Testis (tissue), 2 donors: ENCODE measurements at regions not wholly inside any gene's neighbourhood (a gene's known extent, or its start where the extent isn't known, plus 50 kb on each side); places are given as distances from the start of the nearest gene placed in this dataset.

Source experiments
- DNase-seq: peaks from one replicate; pipeline ENCODE4 v3.0.0-alpha.2; 2019
- H3K27ac ChIP-seq, 2 donors: fragments of 200-600 bp; sonication (generic); one replicate each; pipeline ENCODE4 v1.5.1; 2019
- H3K27me3 ChIP-seq: fragments of 200-600 bp; sonication (generic); one replicate; pipeline ENCODE4 v1.5.1; 2019
- H3K36me3 ChIP-seq: fragments of 200-600 bp; sonication (generic); one replicate; pipeline ENCODE4 v1.5.1; 2017; ENCODE audit warnings: low read depth; ENCODE audit errors: missing control alignments
- H3K4me1 ChIP-seq: fragments of 200-600 bp; sonication (generic); one replicate; pipeline ENCODE4 v1.5.1; 2019
- H3K4me3 ChIP-seq, 2 donors: fragments of 200-600 bp; sonication (generic); one replicate each; pipeline ENCODE4 v1.5.1; 2017 to 2019
- H3K9me3 ChIP-seq: fragments of 200-600 bp; sonication (generic); one replicate; pipeline ENCODE4 v1.5.1; 2017
- CTCF ChIP-seq, 3 experiments: fragments of 450-650 bp in 2 of 3; fragments of 200-600 bp in 1 of 3; sonication (generic) in 1 of 3; IDR thresholded peaks; one replicate each; pipeline ENCODE4 v1.5.1; 2016 to 2019; ENCODE audit warnings: antibody characterized with exemption in 3 of 3, mild to moderate bottlenecking in 2 of 3, moderate library complexity in 1 of 3
- POLR2A ChIP-seq: fragments of 450-650 bp; IDR thresholded peaks from one replicate; pipeline ENCODE4 v1.6.1; 2017; ENCODE audit warnings: antibody characterized with exemption, mild to moderate bottlenecking, moderate library complexity
- WGBS, 2 donors: methylation state at CpG; one replicate each; pipeline ENCODE4 v1.1.5; 2018; 5-methylcytosine and 5-hydroxymethylcytosine counted together
- intact Hi-C: fragments of 100-400 bp; cut with DNase I; formaldehyde crosslinking; loops from one replicate; pipeline ENCODE4 v1.15.1; 2023; ENCODE audit warnings: low total_unique reads

- TF ChIP-seq POLR2A = no peak
- TF ChIP-seq CTCF (IDR thresholded peaks at IDR 0.05) = no peak
- no peaks in the 10 kb centered on the region for H3K27me3 ChIP-seq
- H3K36me3 ChIP-seq = no peaks in the 10 kb centered on the region
- WGBS, 2 donors = 25 to 26% methylated on average over 21 to 27 of the region's 28 CpGs
- peaks cover 46% of the 10 kb centered on the region for H3K4me1 ChIP-seq
- peak overlapping the region; percentile 59 to 81 for H3K27ac ChIP-seq
- no peak overlapping the region for H3K4me3 ChIP-seq
- intact Hi-C loops = no loop called here
- no peaks in the 10 kb centered on the region for H3K9me3 ChIP-seq
- peak; percentile 91 for DNase-seq
These were observed 156.3 kb upstream of the IER5L start for GRCh38 chr9:129334105-129334935.

- Histone ChIP-seq H3K36me3 (no peaks in the 10 kb centered on the region), H3K27ac (peak overlapping the region; percentile 59 to 81), H3K4me3 (no peak overlapping the region), H3K27me3 (no peaks in the 10 kb centered on the region), H3K9me3 (no peaks in the 10 kb centered on the region), H3K4me1 (peaks cover 50% of the 10 kb centered on the region)
- DNase-seq = no peak
- 47 to 57% methylated on average over 6 to 10 of the region's 10 CpGs for WGBS, 2 donors
- intact Hi-C loops = no loop called here
- no peak for TF ChIP-seq CTCF (IDR thresholded peaks at IDR 0.05)
- TF ChIP-seq POLR2A = no peak
These were observed 155.6 kb upstream of the IER5L start for GRCh38 chr9:129333617-129334104.

GRCh38 chr9:129332581-129332980 lies 154.5 kb upstream of the IER5L start:
- Histone ChIP-seq H3K9me3 (no peaks in the 10 kb centered on the region), H3K36me3 (no peaks in the 10 kb centered on the region), H3K27ac (peak overlapping the region in 1 of 2 donors; percentile 56), H3K4me1 (peaks cover 49% of the 10 kb centered on the region), H3K27me3 (no peaks in the 10 kb centered on the region), H3K4me3 (no peak overlapping the region)
- intact Hi-C loops = no loop called here
- TF ChIP-seq POLR2A = no peak
- TF ChIP-seq CTCF (IDR thresholded peaks at IDR 0.05) = no peak
- no peak for DNase-seq
- WGBS, 2 donors = 69 to 77% methylated on average over 4 of the region's 4 CpGs

GRCh38 chr9:129331772-129332500 lies 153.9 kb upstream of the IER5L start:
- Histone ChIP-seq H3K4me1 (peaks cover 43% of the 10 kb centered on the region), H3K4me3 (no peak overlapping the region), H3K36me3 (no peaks in the 10 kb centered on the region), H3K9me3 (no peaks in the 10 kb centered on the region), H3K27ac (peak overlapping the region in 1 of 2 donors; percentile 56), H3K27me3 (no peaks in the 10 kb centered on the region)
- WGBS, 2 donors = 82 to 90% methylated on average over 10 to 13 of the region's 13 CpGs
- TF ChIP-seq POLR2A (no peak), CTCF (IDR thresholded peaks at IDR 0.05) (no peak)
- intact Hi-C loops = no loop called here
- no peak for DNase-seq
